ENCODE measurements at regions not wholly inside any gene's neighbourhood (a gene's known extent, or its start where the extent isn't known, plus 50 kb on each side); places are given as distances from the start of the nearest gene placed in this dataset.

GRCh38 chr15:69825941-69826818, 271.5 kb downstream of the TLE3 start:
- TF ChIP-seq CTCF (IDR thresholded peaks at IDR 0.05; ENCODE audit: low read depth, low read length), result no peak
- H3K4me3 ChIP-seq (ENCODE audit: low read depth, low read length), result no peak overlapping the region

GRCh38 chr15:69826819-69827175, 270.9 kb downstream of the TLE3 start:
- no peak for TF ChIP-seq CTCF (IDR thresholded peaks at IDR 0.05; ENCODE audit: low read depth, low read length)
- no peak overlapping the region for H3K4me3 ChIP-seq (ENCODE audit: low read depth, low read length)

GRCh38 chr15:69827751-69828150, 270.0 kb downstream of the TLE3 start:
- no peak overlapping the region for H3K4me3 ChIP-seq (ENCODE audit: low read depth, low read length)
- no peak for TF ChIP-seq CTCF (IDR thresholded peaks at IDR 0.05; ENCODE audit: low read depth, low read length)

- TF ChIP-seq CTCF (IDR thresholded peaks at IDR 0.05; ENCODE audit: low read depth, low read length), result no peak
- no peak overlapping the region for H3K4me3 ChIP-seq (ENCODE audit: low read depth, low read length)
Observed at GRCh38 chr15:69828181-69828828, 269.4 kb downstream of the TLE3 start.

- no peak for TF ChIP-seq CTCF (IDR thresholded peaks at IDR 0.05; ENCODE audit: low read depth, low read length)
- no peak overlapping the region for H3K4me3 ChIP-seq (ENCODE audit: low read depth, low read length)
Observed at GRCh38 chr15:69829974-69830373, 267.7 kb downstream of the TLE3 start.

GRCh38 chr15:69830430-69830829, 267.3 kb downstream of the TLE3 start:
- TF ChIP-seq CTCF (IDR thresholded peaks at IDR 0.05; ENCODE audit: low read depth, low read length), result no peak
- no peak overlapping the region for H3K4me3 ChIP-seq (ENCODE audit: low read depth, low read length)

- no peak for TF ChIP-seq CTCF (IDR thresholded peaks at IDR 0.05; ENCODE audit: low read depth, low read length)
- H3K4me3 ChIP-seq (ENCODE audit: low read depth, low read length), result no peak overlapping the region
Observed at GRCh38 chr15:69830876-69831275, 266.8 kb downstream of the TLE3 start.
